ENCODE measurements at regions not wholly inside any gene's neighbourhood (a gene's known extent, or its start where the extent isn't known, plus 50 kb on each side); places are given as distances from the start of the nearest gene placed in this dataset.

- DNase-seq (ENCODE audit: low read depth): no peak
- H3K4me3 ChIP-seq (ENCODE audit: low read depth, low read length): no peak overlapping the region
- no peak for TF ChIP-seq CTCF (IDR thresholded peaks at IDR 0.05; ENCODE audit: insufficient read depth, low read depth, low read length, missing control alignments)
Measured at GRCh38 chr4:57488366-57489162, 378.4 kb upstream of the IGFBP7 start.

GRCh38 chr4:57475424-57475823, 365.2 kb upstream of the IGFBP7 start:
- no peak for DNase-seq (ENCODE audit: low read depth)
- TF ChIP-seq CTCF (IDR thresholded peaks at IDR 0.05; ENCODE audit: insufficient read depth, low read depth, low read length, missing control alignments): no peak
- no peak overlapping the region for H3K4me3 ChIP-seq (ENCODE audit: low read depth, low read length)

- TF ChIP-seq CTCF (IDR thresholded peaks at IDR 0.05; ENCODE audit: insufficient read depth, low read depth, low read length, missing control alignments): no peak
- DNase-seq (ENCODE audit: low read depth): no peak
- H3K4me3 ChIP-seq (ENCODE audit: low read depth, low read length): no peak overlapping the region
Measured at GRCh38 chr4:57465321-57466056, 355.3 kb upstream of the IGFBP7 start.

- no peak for DNase-seq (ENCODE audit: low read depth)
Measured at GRCh38 chr4:57462843-57463242, 352.7 kb upstream of the IGFBP7 start.

GRCh38 chr4:57460967-57461366, 350.8 kb upstream of the IGFBP7 start:
- TF ChIP-seq CTCF (IDR thresholded peaks at IDR 0.05; ENCODE audit: insufficient read depth, low read depth, low read length, missing control alignments): no peak
- DNase-seq (ENCODE audit: low read depth): no peak
- H3K4me3 ChIP-seq (ENCODE audit: low read depth, low read length): no peak overlapping the region

More at GRCh38 chr4:57462843-57463242, 352.7 kb upstream of the IGFBP7 start:
- H3K4me3 ChIP-seq (ENCODE audit: low read depth, low read length): no peak overlapping the region
- no peak for TF ChIP-seq CTCF (IDR thresholded peaks at IDR 0.05; ENCODE audit: insufficient read depth, low read depth, low read length, missing control alignments)

- no peak for DNase-seq (ENCODE audit: low read depth)
- H3K4me3 ChIP-seq (ENCODE audit: low read depth, low read length): no peak overlapping the region
- TF ChIP-seq CTCF (IDR thresholded peaks at IDR 0.05; ENCODE audit: insufficient read depth, low read depth, low read length, missing control alignments): no peak
Measured at GRCh38 chr4:57448901-57449300, 338.7 kb upstream of the IGFBP7 start.

Data from GM12865 (cell line).